ENCODE measurements at regions not wholly inside any gene's neighbourhood (a gene's known extent, or its start where the extent isn't known, plus 50 kb on each side); places are given as distances from the start of the nearest gene placed in this dataset.
A peak's percentile ranks its signal among the peaks of the same experiment; 100 is the strongest.
"Not testable (repeated sequence)": the region's sequence is repeated elsewhere in the genome, so short reads cannot be mapped to it uniquely, and the experiment has no call there.

- no peak overlapping the region for H2AK5ac ChIP-seq (ENCODE audit: low read depth, low read length)
- no peak overlapping the region for H2BK15ac ChIP-seq (ENCODE audit: low read length)
- H2BK5ac ChIP-seq (ENCODE audit: low read length): no peak overlapping the region
- no peak for DNase-seq (ENCODE audit: low spot score)
- H3K9me3 ChIP-seq (replicated peaks in 1 of 2; ENCODE audit: control insufficient read depth in 2 of 2, insufficient read depth in 1 of 2, low read depth in 1 of 2, low read length in 2 of 2): no peaks in the 10 kb centered on the region
- H3K27ac ChIP-seq (replicated peaks; ENCODE audit: low read length): no peak overlapping the region
- no peak overlapping the region for H4K91ac ChIP-seq (ENCODE audit: low read depth, low read length, poor library complexity)
- H2BK120ac ChIP-seq (ENCODE audit: low read depth, low read length): no peak overlapping the region
- H3K9ac ChIP-seq (ENCODE audit: low read depth, low read length, poor library complexity): no peak overlapping the region
- no peak overlapping the region for H3K4me3 ChIP-seq (ENCODE audit: low read length in 2 of 2)
- no peak overlapping the region for H3K14ac ChIP-seq (ENCODE audit: low read length)
- no peaks in the 10 kb centered on the region for H3K79me1 ChIP-seq (ENCODE audit: low read depth, low read length)
- H3K18ac ChIP-seq (ENCODE audit: low read length): no peak overlapping the region
- H2AFZ ChIP-seq (ENCODE audit: low read length): no peak overlapping the region
- H4K8ac ChIP-seq (ENCODE audit: low read depth, low read length): no peak overlapping the region
- no peaks in the 10 kb centered on the region for H3K4me1 ChIP-seq (ENCODE audit: control insufficient read depth in 2 of 2, insufficient read depth in 1 of 2, low read depth in 1 of 2, low read length in 2 of 2)
- H3K36me3 ChIP-seq (replicated peaks in 1 of 2; ENCODE audit: control insufficient read depth in 2 of 2, insufficient read depth in 2 of 2, low read length in 2 of 2): no peaks in the 10 kb centered on the region
- no CpG with 5 or more reads among the region's 1 CpG for WGBS, 2 donors (ENCODE audit: extremely low coverage in 2 of 2, insufficient read length in 2 of 2, insufficient replicate concordance in 1 of 2)
- H3K27me3 ChIP-seq (ENCODE audit: control insufficient read depth in 3 of 3, insufficient read depth in 3 of 3, low read depth in 1 of 3, low read length in 3 of 3): no peaks in the 10 kb centered on the region
- no peak overlapping the region for H3K4ac ChIP-seq (ENCODE audit: low read length)
- no peak overlapping the region for H3K4me2 ChIP-seq (ENCODE audit: insufficient read depth, low read length, poor library complexity, severe bottlenecking)
- no peak overlapping the region for H2BK12ac ChIP-seq (ENCODE audit: low read length)
- H3K23ac ChIP-seq (ENCODE audit: low read depth, low read length, poor library complexity): no peak overlapping the region
Observed at GRCh38 chr5:101327816-101328215, 424.7 kb upstream of the ST8SIA4 start.

DNA sequence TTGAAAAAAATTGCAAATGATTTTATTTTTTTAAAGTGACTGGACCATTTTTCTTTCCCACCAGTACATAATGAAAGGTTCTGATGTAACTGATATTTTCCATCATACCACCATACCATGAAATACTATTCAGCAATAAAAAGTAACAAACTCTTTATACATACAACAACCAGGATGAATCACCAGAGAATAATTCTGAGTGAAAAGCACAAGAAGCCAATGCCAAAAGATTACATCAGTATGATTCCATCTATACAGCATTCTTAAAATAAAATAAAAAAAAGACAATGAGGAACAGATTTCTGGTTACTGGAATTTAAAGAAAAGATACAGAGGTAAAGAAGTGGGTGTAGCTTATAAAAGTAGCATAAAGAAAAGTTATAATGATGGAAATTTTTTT is 423.7 kb upstream of the ST8SIA4 start:
- Histone ChIP-seq H2BK5ac (ENCODE audit: low read length) (no peak overlapping the region), H3K4me1 (ENCODE audit: control insufficient read depth in 2 of 2, insufficient read depth in 1 of 2, low read depth in 1 of 2, low read length in 2 of 2) (no peaks in the 10 kb centered on the region), H2BK12ac (ENCODE audit: low read length) (no peak overlapping the region), H3K79me1 (ENCODE audit: low read depth, low read length) (no peaks in the 10 kb centered on the region), H3K4me3 (ENCODE audit: low read length in 2 of 2) (no peak overlapping the region), H4K91ac (ENCODE audit: low read depth, low read length, poor library complexity) (no peak overlapping the region), H2BK15ac (ENCODE audit: low read length) (no peak overlapping the region), H2AK5ac (ENCODE audit: low read depth, low read length) (no peak overlapping the region), H3K27me3 (ENCODE audit: control insufficient read depth in 3 of 3, insufficient read depth in 3 of 3, low read depth in 1 of 3, low read length in 3 of 3) (no peaks in the 10 kb centered on the region), H4K8ac (ENCODE audit: low read depth, low read length) (no peak overlapping the region), H3K14ac (ENCODE audit: low read length) (no peak overlapping the region), H3K4ac (ENCODE audit: low read length) (no peak overlapping the region), H3K27ac (replicated peaks; ENCODE audit: low read length) (no peak overlapping the region), H3K36me3 (replicated peaks in 1 of 2; ENCODE audit: control insufficient read depth in 2 of 2, insufficient read depth in 2 of 2, low read length in 2 of 2) (no peaks in the 10 kb centered on the region), H2AFZ (ENCODE audit: low read length) (no peak overlapping the region), H3K23ac (ENCODE audit: low read depth, low read length, poor library complexity) (no peak overlapping the region), H3K18ac (ENCODE audit: low read length) (no peak overlapping the region), H3K9me3 (replicated peaks in 1 of 2; ENCODE audit: control insufficient read depth in 2 of 2, insufficient read depth in 1 of 2, low read depth in 1 of 2, low read length in 2 of 2) (no peaks in the 10 kb centered on the region), H3K9ac (ENCODE audit: low read depth, low read length, poor library complexity) (no peak overlapping the region), H3K4me2 (ENCODE audit: insufficient read depth, low read length, poor library complexity, severe bottlenecking) (no peak overlapping the region), H2BK120ac (ENCODE audit: low read depth, low read length) (no peak overlapping the region)
- no peak for DNase-seq (ENCODE audit: low spot score)

DNA sequence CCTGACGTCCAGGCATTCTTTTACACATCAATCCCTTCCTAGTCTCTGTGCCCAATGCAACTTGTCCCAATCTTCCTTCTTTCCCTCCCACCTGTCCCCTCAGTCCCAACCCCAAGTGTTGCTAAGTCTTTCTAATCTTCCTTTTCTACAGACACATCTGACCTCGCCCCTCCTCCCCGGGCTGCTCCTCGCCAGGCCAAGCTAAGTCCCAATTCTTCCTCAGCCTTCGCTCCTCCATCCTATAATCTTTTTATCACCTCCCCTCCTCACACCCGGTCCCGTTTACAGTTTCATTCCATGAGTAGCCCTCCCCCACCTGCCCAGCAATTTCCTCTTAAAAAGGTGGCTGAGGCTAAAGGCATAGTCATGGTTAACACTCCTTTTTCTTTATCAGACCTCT is 413.3 kb upstream of the ST8SIA4 start:
- not testable (repeated sequence) for H2BK15ac ChIP-seq (ENCODE audit: low read length); H3K4me1 ChIP-seq (ENCODE audit: control insufficient read depth in 2 of 2, insufficient read depth in 1 of 2, low read depth in 1 of 2, low read length in 2 of 2); H3K4ac ChIP-seq (ENCODE audit: low read length); H2AFZ ChIP-seq (ENCODE audit: low read length); H3K79me1 ChIP-seq (ENCODE audit: low read depth, low read length); H4K8ac ChIP-seq (ENCODE audit: low read depth, low read length); H2BK5ac ChIP-seq (ENCODE audit: low read length); H3K18ac ChIP-seq (ENCODE audit: low read length); H3K14ac ChIP-seq (ENCODE audit: low read length); H3K9ac ChIP-seq (ENCODE audit: low read depth, low read length, poor library complexity); H3K27me3 ChIP-seq (ENCODE audit: control insufficient read depth in 3 of 3, insufficient read depth in 3 of 3, low read depth in 1 of 3, low read length in 3 of 3); H3K23ac ChIP-seq (ENCODE audit: low read depth, low read length, poor library complexity); H2BK120ac ChIP-seq (ENCODE audit: low read depth, low read length); H3K36me3 ChIP-seq (replicated peaks in 1 of 2; ENCODE audit: control insufficient read depth in 2 of 2, insufficient read depth in 2 of 2, low read length in 2 of 2); H2AK5ac ChIP-seq (ENCODE audit: low read depth, low read length); H3K4me3 ChIP-seq (ENCODE audit: low read length in 2 of 2); H3K27ac ChIP-seq (replicated peaks; ENCODE audit: low read length); H2BK12ac ChIP-seq (ENCODE audit: low read length); DNase-seq (ENCODE audit: low spot score); H3K9me3 ChIP-seq (replicated peaks in 1 of 2; ENCODE audit: control insufficient read depth in 2 of 2, insufficient read depth in 1 of 2, low read depth in 1 of 2, low read length in 2 of 2); H3K4me2 ChIP-seq (ENCODE audit: insufficient read depth, low read length, poor library complexity, severe bottlenecking); H4K91ac ChIP-seq (ENCODE audit: low read depth, low read length, poor library complexity)
- no CpG with 5 or more reads among the region's 7 CpGs for WGBS, 2 donors (ENCODE audit: extremely low coverage in 2 of 2, insufficient read length in 2 of 2, insufficient replicate concordance in 1 of 2)

DNA sequence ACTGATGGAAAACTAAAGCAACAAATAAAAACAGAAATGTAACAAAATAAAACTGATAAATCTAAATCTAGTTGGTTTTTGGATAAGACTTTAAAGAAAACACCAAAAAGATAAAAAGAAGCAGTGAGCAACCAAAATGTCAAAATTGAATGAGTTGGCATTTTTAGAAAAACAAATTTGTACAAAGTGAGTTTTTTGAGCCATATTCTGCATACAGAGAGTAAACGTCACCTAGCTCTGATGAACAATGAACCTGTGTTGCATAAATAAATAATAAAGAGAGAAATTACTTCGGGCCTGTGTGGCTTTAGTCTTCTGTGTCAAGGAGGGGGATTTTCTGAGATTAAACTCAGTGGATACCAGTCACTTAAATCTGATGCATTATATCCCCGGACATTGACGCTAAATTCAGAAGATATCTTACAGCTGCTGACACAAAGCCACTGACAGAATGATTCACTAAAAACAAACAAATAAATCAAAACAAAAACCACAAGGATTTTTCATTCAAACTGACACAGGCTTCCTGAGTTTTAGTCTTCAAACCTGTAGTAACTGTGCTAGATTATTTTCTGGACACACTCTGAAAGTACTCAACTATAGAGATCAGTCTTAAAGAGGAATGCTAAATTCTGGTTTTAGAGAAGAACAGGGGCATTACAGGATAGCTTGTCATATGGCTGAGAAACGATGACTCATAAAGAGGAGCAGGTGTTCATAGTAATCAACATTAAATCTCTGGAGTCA is 403.5 kb upstream of the ST8SIA4 start:
- Histone ChIP-seq H3K4ac (ENCODE audit: low read length) (no peak overlapping the region), H4K91ac (ENCODE audit: low read depth, low read length, poor library complexity) (no peak overlapping the region), H3K18ac (ENCODE audit: low read length) (no peak overlapping the region), H4K8ac (ENCODE audit: low read depth, low read length) (no peak overlapping the region), H2BK120ac (ENCODE audit: low read depth, low read length) (no peak overlapping the region), H2AK5ac (ENCODE audit: low read depth, low read length) (no peak overlapping the region), H3K14ac (ENCODE audit: low read length) (no peak overlapping the region), H2BK5ac (ENCODE audit: low read length) (no peak overlapping the region), H3K27me3 (ENCODE audit: control insufficient read depth in 3 of 3, insufficient read depth in 3 of 3, low read depth in 1 of 3, low read length in 3 of 3) (no peaks in the 10 kb centered on the region), H3K23ac (ENCODE audit: low read depth, low read length, poor library complexity) (no peak overlapping the region), H3K4me2 (ENCODE audit: insufficient read depth, low read length, poor library complexity, severe bottlenecking) (no peak overlapping the region), H3K36me3 (replicated peaks in 1 of 2; ENCODE audit: control insufficient read depth in 2 of 2, insufficient read depth in 2 of 2, low read length in 2 of 2) (no peaks in the 10 kb centered on the region), H2BK12ac (ENCODE audit: low read length) (no peak overlapping the region), H3K9ac (ENCODE audit: low read depth, low read length, poor library complexity) (no peak overlapping the region), H2BK15ac (ENCODE audit: low read length) (no peak overlapping the region), H3K4me1 (ENCODE audit: control insufficient read depth in 2 of 2, insufficient read depth in 1 of 2, low read depth in 1 of 2, low read length in 2 of 2) (no peaks in the 10 kb centered on the region), H3K79me1 (ENCODE audit: low read depth, low read length) (no peaks in the 10 kb centered on the region), H2AFZ (ENCODE audit: low read length) (peak overlapping the region; percentile 78), H3K27ac (replicated peaks; ENCODE audit: low read length) (no peak overlapping the region), H3K9me3 (replicated peaks in 1 of 2; ENCODE audit: control insufficient read depth in 2 of 2, insufficient read depth in 1 of 2, low read depth in 1 of 2, low read length in 2 of 2) (no peaks in the 10 kb centered on the region), H3K4me3 (ENCODE audit: low read length in 2 of 2) (no peak overlapping the region)
- WGBS, 2 donors (ENCODE audit: extremely low coverage in 2 of 2, insufficient read length in 2 of 2, insufficient replicate concordance in 1 of 2): no CpG with 5 or more reads among the region's 5 CpGs
- no peak for DNase-seq (ENCODE audit: low spot score)
